ENCODE measurements at regions not wholly inside any gene's neighbourhood (a gene's known extent, or its start where the extent isn't known, plus 50 kb on each side); places are given as distances from the start of the nearest gene placed in this dataset.

DNA sequence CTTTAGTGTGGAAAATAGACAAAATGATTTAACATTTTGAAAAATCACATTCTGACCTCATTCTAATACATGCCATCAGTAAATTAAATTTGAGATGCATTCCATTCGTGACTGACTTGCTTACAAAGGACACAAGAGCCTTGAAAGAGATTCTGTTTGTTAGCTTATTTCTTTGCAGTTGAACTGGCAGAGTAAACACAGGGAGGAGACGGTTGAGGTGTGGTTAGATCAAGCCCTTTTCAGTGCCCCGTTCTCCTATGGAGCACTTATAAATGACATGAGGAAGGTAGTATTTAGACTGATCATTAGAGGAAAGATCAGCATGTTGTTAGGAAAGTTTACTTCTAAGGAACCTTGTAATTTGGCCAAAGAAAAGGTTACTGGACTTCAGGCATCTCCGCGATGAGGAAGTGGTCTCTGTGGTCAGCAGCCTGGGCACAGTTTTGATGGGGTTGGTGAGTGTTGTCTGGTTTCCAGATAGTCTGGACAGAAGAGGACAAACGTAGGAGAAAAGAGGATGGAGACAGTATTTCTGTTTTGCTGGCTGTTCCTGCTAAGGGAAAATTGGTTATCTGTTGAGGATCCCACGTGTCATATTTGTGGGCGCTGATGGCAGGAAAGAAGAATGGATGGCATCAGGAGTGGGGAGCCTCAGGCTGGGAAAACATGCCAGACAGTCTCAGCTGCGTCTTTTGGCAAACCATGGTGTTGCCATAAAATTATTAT, 328.9 kb upstream of the TBL1XR1 start:
- TF ChIP-seq, protein P1, sequence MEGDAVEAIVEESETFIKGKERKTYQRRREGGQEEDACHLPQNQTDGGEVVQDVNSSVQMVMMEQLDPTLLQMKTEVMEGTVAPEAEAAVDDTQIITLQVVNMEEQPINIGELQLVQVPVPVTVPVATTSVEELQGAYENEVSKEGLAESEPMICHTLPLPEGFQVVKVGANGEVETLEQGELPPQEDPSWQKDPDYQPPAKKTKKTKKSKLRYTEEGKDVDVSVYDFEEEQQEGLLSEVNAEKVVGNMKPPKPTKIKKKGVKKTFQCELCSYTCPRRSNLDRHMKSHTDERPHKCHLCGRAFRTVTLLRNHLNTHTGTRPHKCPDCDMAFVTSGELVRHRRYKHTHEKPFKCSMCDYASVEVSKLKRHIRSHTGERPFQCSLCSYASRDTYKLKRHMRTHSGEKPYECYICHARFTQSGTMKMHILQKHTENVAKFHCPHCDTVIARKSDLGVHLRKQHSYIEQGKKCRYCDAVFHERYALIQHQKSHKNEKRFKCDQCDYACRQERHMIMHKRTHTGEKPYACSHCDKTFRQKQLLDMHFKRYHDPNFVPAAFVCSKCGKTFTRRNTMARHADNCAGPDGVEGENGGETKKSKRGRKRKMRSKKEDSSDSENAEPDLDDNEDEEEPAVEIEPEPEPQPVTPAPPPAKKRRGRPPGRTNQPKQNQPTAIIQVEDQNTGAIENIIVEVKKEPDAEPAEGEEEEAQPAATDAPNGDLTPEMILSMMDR (IDR thresholded peaks at IDR 0.05): no peak
- TF ChIP-seq POLR2A (IDR thresholded peaks at IDR 0.05): no peak

Measured in testis (tissue), 2 donors.